ENCODE measurements at regions not wholly inside any gene's neighbourhood (a gene's known extent, or its start where the extent isn't known, plus 50 kb on each side); places are given as distances from the start of the nearest gene placed in this dataset.
"Not testable (repeated sequence)": the region's sequence is repeated elsewhere in the genome, so short reads cannot be mapped to it uniquely, and the experiment has no call there.

DNA sequence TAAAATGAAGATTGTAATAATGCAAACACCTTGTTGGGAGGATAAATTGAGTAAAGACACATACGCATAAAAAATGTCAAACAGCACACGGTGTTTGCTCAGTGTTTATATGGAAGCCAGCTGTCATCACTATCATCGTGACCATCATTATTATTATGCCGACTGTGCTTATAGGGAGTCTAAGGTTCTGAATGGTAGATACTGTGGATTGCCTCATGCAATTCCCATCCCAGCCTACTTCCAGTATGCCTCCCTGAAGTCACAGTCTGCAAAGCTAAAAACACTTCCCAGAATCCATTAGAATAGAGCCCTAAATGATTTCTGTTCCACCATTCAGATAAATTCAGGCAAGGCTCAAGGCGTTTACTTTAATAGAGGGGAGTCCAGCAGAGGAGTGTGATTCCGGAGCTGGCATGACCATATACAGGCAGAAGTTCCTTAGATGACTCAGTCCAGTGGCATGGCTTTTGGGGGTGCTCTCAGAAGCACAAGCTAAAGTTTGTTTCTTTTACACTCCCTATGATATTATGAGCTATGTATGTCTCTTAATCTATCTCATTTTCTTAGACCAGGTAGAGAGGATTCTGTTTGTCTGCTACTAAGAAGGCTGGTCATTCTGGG lies 148.7 kb downstream of the MEX3B start:
- DNase-seq, result no peak

DNA sequence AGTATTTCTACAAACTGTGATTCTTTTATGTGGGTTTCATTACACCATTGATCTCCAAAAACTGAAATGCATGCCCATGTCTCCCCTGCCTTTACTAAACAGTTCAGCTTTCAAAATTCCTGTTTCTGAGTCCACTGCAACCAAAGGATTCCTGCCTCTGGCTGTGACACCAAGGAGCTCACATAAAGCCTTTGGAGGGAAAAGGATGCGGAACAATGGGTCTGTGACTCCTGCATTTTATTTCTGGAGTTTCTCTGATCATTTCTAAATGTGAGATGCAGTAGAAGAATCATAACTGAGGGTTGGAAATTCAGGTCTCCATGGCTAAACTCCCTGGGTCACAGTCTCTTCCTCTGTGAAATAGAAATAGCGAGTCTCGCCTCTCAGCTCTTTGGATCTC lies 149.5 kb downstream of the MEX3B start:
- no peak for DNase-seq

DNA sequence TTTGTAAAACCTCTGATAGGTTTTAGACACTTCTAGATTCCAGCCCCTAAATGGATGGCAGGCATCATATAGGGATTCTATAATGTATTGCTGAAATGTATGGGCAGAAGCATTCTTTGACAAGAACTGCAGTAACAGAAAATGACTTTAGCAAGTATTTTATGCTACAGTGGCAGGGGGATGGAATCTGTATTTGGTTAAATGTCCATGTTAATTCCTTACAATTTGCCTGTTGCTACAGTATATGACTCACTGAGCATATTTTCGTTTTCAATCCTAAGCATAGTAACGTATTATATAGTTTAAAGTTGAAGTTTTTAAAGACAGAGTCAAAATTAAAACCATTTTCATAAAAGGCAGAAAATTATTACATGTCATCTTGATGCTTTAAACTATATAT lies 150.1 kb downstream of the MEX3B start:
- no peak for DNase-seq

- DNase-seq, result no peak
Observed at GRCh38 chr15:81894061-81894460, 151.8 kb downstream of the MEX3B start.

DNA sequence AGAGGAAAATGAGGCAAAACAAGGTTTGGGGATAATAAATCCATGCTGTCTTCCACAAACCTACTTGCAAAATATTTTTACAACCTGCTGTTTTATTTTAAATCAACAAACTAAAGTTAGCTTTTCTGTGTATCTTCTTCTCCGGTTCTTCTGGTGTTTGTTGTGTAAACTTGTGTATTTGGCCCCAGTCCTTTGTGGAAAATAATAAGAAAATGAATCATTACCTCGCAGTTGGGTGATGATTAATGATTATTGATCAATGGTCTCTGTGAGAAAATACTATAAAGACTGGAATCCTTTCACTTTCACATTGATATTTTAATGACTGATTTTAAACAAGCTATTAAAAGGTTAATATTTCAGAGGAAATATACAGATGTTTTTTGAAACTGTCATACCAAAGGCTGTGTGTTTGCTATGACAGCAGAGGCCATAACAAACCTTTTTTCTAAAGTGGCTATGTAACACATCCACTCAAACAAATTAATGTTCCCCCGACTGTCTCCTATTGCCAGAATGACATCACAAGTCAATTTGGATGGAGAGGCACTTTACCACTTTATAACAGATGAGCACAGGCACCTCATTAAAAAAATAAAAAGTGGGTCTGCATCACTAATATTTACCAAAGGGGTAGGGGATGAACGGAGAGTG lies 152.5 kb downstream of the MEX3B start:
- no peak for DNase-seq

DNA sequence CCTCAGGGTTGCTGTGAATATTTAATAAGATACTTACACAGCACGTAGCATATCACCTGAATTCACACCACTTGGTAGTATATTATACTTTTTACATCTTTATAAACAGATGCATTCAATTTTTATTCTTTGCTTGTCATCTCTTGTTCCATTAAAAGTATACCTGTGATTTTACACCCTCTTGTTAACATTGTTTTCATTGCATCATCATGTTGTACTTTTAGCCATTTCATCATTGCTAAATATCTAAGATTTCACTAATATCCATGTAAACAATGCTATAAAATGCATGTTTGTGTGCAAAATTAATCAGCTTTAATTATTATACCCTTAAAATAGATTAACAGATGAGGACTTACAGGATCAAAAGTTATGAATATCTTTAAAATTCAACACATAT lies 155.3 kb downstream of the MEX3B start:
- no peak for DNase-seq

DNA sequence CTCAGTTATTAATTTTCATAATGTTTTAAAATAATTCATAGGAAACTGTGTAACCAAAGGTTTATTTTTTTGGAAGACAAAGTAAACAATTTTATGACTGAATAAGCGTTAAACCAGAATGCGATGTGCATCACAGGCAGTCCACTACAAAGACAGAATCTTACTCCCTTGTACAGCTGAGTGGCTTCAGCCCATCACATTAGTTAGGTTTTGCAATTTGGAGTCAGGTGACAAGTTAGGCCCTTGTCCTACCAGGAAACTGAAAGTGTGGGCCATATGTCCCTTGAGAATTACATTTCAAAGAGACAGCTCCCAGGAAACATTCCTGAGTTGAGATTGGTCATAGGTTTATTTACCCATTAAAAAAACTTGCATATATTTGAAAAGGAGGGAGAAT lies 156.3 kb downstream of the MEX3B start:
- no peak for DNase-seq

DNA sequence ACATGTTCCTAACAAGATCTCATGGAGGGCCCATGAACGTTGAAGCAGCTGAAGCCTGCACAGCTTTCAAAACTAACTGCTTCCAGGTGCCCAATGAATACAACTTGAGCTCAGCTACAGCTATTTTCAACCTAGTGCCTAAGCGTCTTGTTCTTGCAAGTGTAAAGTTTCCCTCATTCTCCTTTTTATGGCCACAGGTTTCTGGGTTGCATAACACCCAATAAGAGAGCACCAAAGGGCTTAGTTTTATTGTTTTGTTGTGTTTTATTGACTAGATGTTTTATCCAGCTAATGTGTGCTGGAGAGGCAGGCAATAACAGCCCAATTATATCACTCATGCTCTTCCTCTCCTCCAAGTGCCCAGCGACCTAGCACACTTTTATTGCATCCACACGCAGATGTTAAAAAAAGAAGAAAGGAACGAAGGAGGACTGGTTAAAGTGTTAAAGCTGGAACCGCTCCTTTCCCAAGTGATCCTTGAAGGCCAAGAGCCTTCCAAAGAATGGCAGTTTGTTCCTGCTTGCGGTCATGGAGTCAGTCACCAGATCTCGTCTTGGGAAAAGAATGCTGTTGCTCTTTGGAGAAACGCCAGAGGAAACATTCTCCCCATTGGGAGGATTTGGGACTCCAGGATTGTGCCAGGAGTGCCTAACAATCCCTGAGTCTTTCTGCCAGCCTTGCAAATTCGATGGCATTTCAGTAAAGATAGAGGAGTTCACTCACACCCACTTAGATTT lies 156.9 kb downstream of the MEX3B start:
- no peak for DNase-seq

DNA sequence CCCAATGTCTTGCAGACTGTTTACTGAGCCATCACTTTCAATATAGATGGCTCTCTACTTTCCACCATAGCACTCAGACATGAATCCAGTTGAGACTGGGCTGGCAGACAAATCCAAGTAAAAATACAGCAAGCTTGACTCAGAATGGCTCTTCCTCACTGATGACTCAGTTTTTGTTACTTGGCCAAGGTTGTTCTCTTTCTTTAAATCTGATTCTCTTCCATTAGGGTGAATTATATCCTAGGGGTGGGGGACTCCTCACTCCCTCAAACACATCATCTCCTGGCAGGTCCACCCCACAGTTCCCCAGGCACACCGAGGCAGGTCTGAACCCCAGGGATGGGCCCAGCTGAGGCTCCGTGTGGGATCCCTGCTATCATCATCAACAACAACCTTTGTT lies 157.9 kb downstream of the MEX3B start:
- no peak for DNase-seq

GRCh38 chr15:81887188-81887587 lies 158.6 kb downstream of the MEX3B start:
- DNase-seq, result not testable (repeated sequence)

DNA sequence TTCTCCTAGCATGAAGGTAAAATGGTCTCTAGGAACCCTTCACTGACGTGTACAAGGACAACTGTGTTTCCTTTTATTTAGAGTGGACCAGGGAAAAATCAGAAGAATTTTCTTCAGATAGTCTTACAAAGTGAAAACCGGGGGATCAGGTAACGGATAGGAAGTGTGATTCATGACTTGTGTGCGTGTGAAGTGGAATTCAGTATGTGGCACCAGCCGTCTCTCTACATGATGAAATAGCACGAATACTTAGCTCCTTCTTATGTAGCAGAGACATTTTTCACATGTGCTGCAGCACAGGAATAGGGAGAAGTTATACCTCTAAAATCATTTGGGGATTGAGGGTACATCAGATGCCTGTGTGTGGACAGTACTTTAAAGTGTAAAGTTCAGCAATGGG lies 159.2 kb downstream of the MEX3B start:
- no peak for DNase-seq

DNA sequence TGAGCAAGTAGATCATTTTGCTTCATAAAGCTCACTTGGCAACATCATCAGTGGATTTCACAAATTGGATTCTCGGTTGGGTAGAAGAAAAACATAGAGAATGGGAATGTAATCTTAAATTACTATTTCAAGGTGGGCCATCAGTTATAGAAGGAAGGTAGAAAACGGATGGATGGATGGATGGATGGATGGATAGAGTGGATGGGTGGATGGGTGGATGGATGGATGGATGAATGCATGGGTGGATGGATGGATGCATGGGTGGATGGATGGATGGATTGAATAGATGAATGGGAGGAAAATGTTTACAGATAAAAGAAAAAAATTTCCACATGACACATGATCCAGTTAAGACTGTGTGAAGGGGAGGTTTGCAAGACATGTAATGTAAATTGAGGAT lies 159.7 kb downstream of the MEX3B start:
- no peak for DNase-seq

DNA sequence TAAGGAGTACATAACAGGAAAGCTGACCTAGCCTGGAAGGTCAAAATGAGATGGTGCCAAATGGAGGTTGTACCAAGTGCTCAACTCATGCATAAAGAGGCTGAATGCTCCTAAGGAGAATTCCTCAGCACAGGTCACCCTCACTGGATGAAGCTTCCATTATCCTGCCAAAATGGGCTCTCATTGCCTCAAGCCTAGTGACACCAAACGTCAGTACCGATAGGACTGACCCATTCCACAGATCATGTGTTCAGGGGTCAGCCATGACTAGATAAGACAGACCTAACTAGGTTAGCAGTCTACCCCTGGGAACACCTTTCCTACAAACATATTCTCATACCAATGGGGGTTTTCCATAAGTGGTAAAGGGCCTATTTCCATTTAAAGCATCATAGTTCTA lies 160.7 kb downstream of the MEX3B start:
- DNase-seq, result no peak

DNA sequence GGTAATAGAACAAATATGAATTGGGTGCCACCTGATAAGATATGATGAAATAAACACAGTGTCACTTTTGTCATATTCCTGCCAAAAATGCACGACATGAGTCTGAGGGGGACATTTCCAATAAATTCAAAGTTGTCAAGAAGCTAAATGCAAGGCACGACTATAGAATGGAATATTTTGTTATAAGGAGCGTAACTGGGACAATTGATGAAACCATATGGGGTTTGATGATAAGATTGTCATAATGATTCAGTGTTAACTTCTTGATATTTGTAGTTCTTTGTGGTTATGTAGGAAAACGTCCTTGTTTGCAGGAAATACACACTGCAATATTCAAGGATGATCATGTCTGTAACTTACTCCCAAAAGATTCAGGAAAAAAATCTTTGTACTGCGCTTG lies 163.3 kb downstream of the MEX3B start:
- no peak for DNase-seq

DNA sequence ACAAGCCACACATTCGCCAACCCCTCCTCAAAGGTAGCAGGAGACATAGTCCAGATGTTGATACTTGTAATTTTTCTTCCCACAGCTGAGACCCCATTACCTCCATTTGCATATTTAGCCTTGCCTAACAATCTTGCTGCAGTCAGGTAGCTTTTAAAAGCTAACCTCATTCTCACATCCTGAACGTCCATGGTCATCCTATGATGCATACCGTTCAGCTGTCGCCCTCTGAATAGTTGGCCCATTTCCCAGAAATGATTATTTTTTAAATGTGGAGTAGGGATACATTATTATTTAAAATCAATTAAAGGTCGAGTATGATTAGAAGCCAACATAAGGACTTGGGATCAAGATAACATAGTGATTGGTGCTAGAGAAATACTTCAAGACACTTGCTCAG lies 165.0 kb downstream of the MEX3B start:
- no peak for DNase-seq

- no peak for DNase-seq
Observed at GRCh38 chr15:81880314-81880713, 165.5 kb downstream of the MEX3B start.

GRCh38 chr15:81875717-81876116 lies 170.1 kb downstream of the MEX3B start:
- DNase-seq, result not testable (repeated sequence)

DNA sequence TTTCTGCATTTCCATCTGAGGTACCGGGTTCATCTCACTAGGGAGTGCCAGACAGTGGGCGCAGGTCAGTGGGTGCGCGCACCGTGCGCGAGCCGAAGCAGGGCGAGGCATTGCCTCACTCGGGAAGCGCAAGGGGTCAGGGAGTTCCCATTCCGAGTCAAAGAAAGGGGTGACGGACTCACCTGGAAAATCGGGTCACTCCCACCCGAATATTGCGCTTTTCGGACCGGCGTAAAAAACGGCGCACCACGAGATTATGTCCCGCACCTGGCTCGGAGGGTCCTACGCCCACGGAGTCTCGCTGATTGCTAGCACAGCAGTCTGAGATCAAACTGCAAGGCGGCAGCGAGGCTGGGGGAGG lies 175.1 kb downstream of the MEX3B start:
- DNase-seq, result not testable (repeated sequence)

GRCh38 chr15:81870062-81870745 lies 175.6 kb downstream of the MEX3B start:
- not testable (repeated sequence) for DNase-seq

GRCh38 chr15:81869161-81869954 lies 176.5 kb downstream of the MEX3B start:
- no peak for DNase-seq

GRCh38 chr15:81865850-81866537 lies 179.8 kb downstream of the MEX3B start:
- no peak for DNase-seq

DNA sequence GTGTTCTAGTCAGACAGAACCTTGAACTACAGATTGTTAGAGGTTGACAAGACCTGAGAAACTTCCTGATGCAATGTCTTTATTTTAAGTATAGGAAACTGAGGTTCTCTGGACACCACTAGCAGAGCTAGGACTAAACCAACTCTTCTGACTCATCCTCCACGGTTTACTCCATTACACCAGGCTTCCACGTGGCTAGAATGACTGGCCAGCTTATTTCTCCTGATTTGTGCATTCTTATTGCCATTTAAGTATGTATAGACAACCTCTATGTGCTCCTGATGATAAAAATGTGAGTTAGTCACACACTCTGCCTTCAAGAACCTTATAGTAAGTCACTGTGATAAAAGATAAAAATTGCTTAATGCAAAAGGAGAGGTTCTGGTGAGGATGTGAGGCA lies 182.7 kb downstream of the MEX3B start:
- DNase-seq, result no peak

Data from NCI-H1048 (cell line).